ENCODE measurements at regions not wholly inside any gene's neighbourhood (a gene's known extent, or its start where the extent isn't known, plus 50 kb on each side); places are given as distances from the start of the nearest gene placed in this dataset.

DNA sequence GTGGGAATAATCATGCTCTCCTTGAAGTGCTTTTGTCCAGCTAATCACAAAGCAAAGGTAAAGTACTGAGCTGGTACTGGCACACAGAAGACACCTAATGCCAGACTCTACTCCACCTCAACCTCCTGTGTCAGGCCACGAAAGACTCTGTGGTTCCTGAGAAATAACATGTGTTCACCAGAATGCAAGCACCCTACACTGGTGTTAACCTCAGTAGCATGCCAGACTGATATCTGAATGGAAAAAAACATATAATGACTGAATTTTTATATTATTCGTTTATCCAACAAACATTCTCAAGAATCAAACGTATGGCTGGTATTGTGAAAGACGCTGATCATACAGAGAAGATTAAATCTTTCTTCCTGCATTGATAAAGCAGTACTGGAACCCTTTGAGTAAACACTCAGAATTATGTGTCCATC is 97.1 kb upstream of the IFNE start:
- TF ChIP-seq POLR2A (IDR thresholded peaks at IDR 0.05): no peak
- TF ChIP-seq, protein P1, sequence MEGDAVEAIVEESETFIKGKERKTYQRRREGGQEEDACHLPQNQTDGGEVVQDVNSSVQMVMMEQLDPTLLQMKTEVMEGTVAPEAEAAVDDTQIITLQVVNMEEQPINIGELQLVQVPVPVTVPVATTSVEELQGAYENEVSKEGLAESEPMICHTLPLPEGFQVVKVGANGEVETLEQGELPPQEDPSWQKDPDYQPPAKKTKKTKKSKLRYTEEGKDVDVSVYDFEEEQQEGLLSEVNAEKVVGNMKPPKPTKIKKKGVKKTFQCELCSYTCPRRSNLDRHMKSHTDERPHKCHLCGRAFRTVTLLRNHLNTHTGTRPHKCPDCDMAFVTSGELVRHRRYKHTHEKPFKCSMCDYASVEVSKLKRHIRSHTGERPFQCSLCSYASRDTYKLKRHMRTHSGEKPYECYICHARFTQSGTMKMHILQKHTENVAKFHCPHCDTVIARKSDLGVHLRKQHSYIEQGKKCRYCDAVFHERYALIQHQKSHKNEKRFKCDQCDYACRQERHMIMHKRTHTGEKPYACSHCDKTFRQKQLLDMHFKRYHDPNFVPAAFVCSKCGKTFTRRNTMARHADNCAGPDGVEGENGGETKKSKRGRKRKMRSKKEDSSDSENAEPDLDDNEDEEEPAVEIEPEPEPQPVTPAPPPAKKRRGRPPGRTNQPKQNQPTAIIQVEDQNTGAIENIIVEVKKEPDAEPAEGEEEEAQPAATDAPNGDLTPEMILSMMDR (IDR thresholded peaks at IDR 0.05): no peak
